B cell (primary cell): ENCODE measurements at regions not wholly inside any gene's neighbourhood (a gene's known extent, or its start where the extent isn't known, plus 50 kb on each side); places are given as distances from the start of the nearest gene placed in this dataset.

ENCODE experiments used
- ATAC-seq: fragments of 200-7000 bp; cut with Tn5 transposase; one replicate; pipeline ENCODE4 v1.10.0; 2021; ENCODE audit warnings: low read depth, mild to moderate bottlenecking, moderate number of reproducible peaks, moderate library complexity
- CTCF ChIA-PET: fragments of 350-600 bp; sonication (Branson Sonifier 250); formaldehyde crosslinking; loops from one replicate; lab custom pipeline; 2021; ENCODE audit warnings: antibody characterized with exemption, inconsistent platforms; lab: Charles Lee
- POLR2A ChIA-PET: fragments of 350-600 bp; sonication (Branson Sonifier 250); formaldehyde crosslinking; loops from one replicate; lab custom pipeline; 2021; ENCODE audit warnings: antibody characterized with exemption; lab: Charles Lee
- DNase-seq: peaks from one replicate; pipeline ENCODE4 v3.0.0; 2013
- H2AFZ ChIP-seq: 2 replicates; pipeline ENCODE4 v1.6.1; 2012; ENCODE audit warnings: mild to moderate bottlenecking, low read depth, low read length; ENCODE audit not compliant: insufficient read depth, poor library complexity, severe bottlenecking
- H3K27ac ChIP-seq, 2 donors: 1 replicate in 1 of 2; 2 replicates in 1 of 2; pipeline ENCODE4 v1.5.1; 2012 to 2013; ENCODE audit warnings: low read length in 2 of 2, mild to moderate bottlenecking in 2 of 2, moderate library complexity in 1 of 2
- H3K27me3 ChIP-seq, 4 experiments: fragments of 200-600 bp in 1 of 4; sonication (generic) in 1 of 4; replicated peaks in 1 of 4; 1 replicate in 2 of 4; 2 replicates in 2 of 4; pipeline versions ENCODE4 v1.6.1 to v1.7.0; 2013 to 2016; ENCODE audit warnings: low read length in 3 of 4, mild to moderate bottlenecking in 2 of 4, mixed read lengths in 1 of 4, moderate library complexity in 1 of 4; ENCODE audit not compliant: insufficient read depth in 4 of 4, control insufficient read depth in 3 of 4; ENCODE audit errors: control extremely low read depth in 1 of 4
- H3K36me3 ChIP-seq, 2 experiments: replicated peaks in 1 of 2; 1 replicate in 1 of 2; 2 replicates in 1 of 2; pipeline versions ENCODE4 v1.6.1 to v1.7.1; 2013; ENCODE audit warnings: low read length in 1 of 2; ENCODE audit not compliant: insufficient read depth in 2 of 2, control insufficient read depth in 1 of 2; ENCODE audit errors: control extremely low read depth in 1 of 2, extremely low read depth in 1 of 2
- H3K4me1 ChIP-seq, 2 donors: fragments of 200-600 bp in 1 of 2; sonication (generic) in 1 of 2; 1 replicate in 1 of 2; 2 replicates in 1 of 2; pipeline versions ENCODE4 v1.5.1 to v1.6.1; 2013 to 2017; ENCODE audit warnings: low read length in 2 of 2; ENCODE audit not compliant: control insufficient read depth in 2 of 2, insufficient read depth in 2 of 2
- H3K4me2 ChIP-seq: replicated peaks from 2 replicates; pipeline ENCODE3; 2012; ENCODE audit warnings: mild to moderate bottlenecking, low read depth, low read length; ENCODE audit not compliant: poor library complexity, severe bottlenecking
- H3K4me3 ChIP-seq, 5 experiments: fragments of 200-600 bp in 1 of 5; sonication (generic) in 1 of 5; 1 replicate in 3 of 5; 2 replicates in 2 of 5; pipeline versions ENCODE4 v1.5.1 to v1.7.0; 2011 to 2016; ENCODE audit warnings: low read length in 4 of 5, mild to moderate bottlenecking in 4 of 5, low read depth in 2 of 5, control low read depth in 1 of 5, moderate library complexity in 1 of 5; ENCODE audit not compliant: insufficient read depth in 1 of 5; ENCODE audit errors: control extremely low read depth in 1 of 5, extremely low read depth in 1 of 5
- H3K79me2 ChIP-seq: fragments of 200-600 bp; sonication (generic); one replicate; pipeline ENCODE4 v1.6.0; 2016; ENCODE audit warnings: low read length; ENCODE audit not compliant: control insufficient read depth, insufficient read depth
- H3K9ac ChIP-seq: fragments of 200-600 bp; sonication (generic); 2 replicates; pipeline ENCODE4 v1.6.1; 2017; ENCODE audit warnings: mild to moderate bottlenecking, low read length, moderate library complexity
- H3K9me3 ChIP-seq, 3 donors: one replicate each; pipeline versions ENCODE4 v1.6.1 to v1.7.1; 2013; ENCODE audit warnings: low read length in 2 of 3; ENCODE audit not compliant: control insufficient read depth in 2 of 3, insufficient read depth in 1 of 3; ENCODE audit errors: control extremely low read depth in 1 of 3
- H4K20me1 ChIP-seq: 2 replicates; pipeline ENCODE4 v1.6.0; 2012; ENCODE audit warnings: mild to moderate bottlenecking, low read length; ENCODE audit not compliant: insufficient read depth, control insufficient read depth, poor library complexity, severe bottlenecking
- H3K27ac Mint-ChIP-seq: one replicate; pipeline ENCODE4 v1.8.0; 2021; ENCODE audit warnings: mixed read lengths
- H3K27me3 Mint-ChIP-seq: one replicate; pipeline ENCODE4 v1.8.0; 2021; ENCODE audit warnings: mixed read lengths
- H3K4me1 Mint-ChIP-seq: one replicate; pipeline ENCODE4 v1.8.0; 2021; ENCODE audit warnings: mixed read lengths
- H3K4me3 Mint-ChIP-seq: one replicate; pipeline ENCODE4 v1.8.0; 2021; ENCODE audit warnings: mixed read lengths
- H3K9me3 Mint-ChIP-seq: one replicate; pipeline ENCODE4 v1.8.0; 2022; ENCODE audit warnings: mixed read lengths; ENCODE audit not compliant: insufficient read depth
- CTCF ChIP-seq: fragments of 200-600 bp; IDR thresholded peaks from one replicate; pipeline ENCODE4 v1.8.0; 2022; ENCODE audit warnings: antibody characterized with exemption, mild to moderate bottlenecking
- EZH2 ChIP-seq: IDR thresholded peaks from 2 replicates; pipeline ENCODE4 v1.6.1; 2012; ENCODE audit warnings: borderline replicate concordance, low read depth, mild to moderate bottlenecking, moderate library complexity, low read length; ENCODE audit not compliant: insufficient read depth, poor library complexity, severe bottlenecking
- WGBS: methylation state at CpG from one replicate; pipeline ENCODE4 v1.1.5; 2013; ENCODE audit warnings: missing lambda C conversion rate; ENCODE audit not compliant: insufficient coverage; 5-methylcytosine and 5-hydroxymethylcytosine counted together
- intact Hi-C: fragments of 100-400 bp; cut with micrococcal nuclease; formaldehyde crosslinking; loops from one replicate; pipeline ENCODE4 v1.10.0; 2022

DNA sequence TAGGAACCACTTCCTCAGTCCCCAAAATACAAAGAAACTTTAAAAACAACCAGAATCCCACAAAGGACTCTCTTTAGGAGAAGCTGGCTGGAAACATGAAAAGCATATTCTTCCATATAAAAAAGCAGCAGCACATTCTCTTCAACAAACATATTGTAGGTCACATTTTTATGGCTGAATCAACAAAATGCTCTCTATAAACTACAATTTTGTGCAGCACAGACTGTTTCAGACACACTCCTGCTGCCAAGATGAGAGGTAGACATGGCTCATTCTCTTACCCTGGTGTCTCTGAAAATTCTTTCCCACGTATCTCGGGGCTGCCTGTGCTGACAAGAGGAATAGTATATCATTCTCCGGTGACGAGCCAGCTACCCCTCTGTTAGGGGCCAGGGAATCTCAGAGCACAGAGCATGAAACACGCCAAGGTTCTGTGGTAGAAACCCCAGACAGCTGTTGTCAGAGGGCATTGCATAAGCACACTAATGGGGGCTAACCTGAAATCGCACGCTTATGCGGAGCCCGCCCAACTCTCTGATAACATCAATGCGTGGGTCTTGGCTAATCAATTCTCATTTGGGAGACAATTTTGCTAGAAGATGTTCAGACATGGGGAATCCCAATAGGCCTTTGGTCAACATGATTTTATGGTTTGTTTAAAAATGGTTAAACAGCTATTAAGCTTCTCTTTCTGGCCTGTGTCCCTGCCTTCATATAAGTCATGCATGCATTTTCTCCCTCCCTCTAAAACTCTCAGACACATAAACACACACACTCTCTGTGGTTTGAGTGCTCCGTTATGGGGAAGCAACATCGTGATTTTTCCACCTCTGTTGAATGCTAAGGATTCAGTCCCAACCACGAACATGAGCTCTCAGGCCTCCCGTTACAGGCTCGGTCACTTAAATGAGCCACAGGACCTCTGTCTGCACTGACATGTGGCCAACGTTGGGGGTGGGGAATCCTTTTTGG is 177.5 kb downstream of the INO80D start:
- WGBS = 86% methylated on average over 15 of the region's 16 CpGs
- Mint-ChIP-seq H3K27ac (no peak overlapping the region), H3K4me3 (no peak overlapping the region), H3K9me3 (no peaks in the 10 kb centered on the region), H3K4me1 (no peaks in the 10 kb centered on the region), H3K27me3 (peaks cover 37% of the 10 kb centered on the region)
- Histone ChIP-seq H2AFZ (no peak overlapping the region), H3K4me1 (no peaks in the 10 kb centered on the region), H3K27me3 (peaks cover 0 to 2% (median 0%) of the 10 kb centered on the region in 4 experiments), H3K27ac (no peak overlapping the region), H3K36me3 (no peaks in the 10 kb centered on the region), H4K20me1 (no peaks in the 10 kb centered on the region), H3K9me3 (no peaks in the 10 kb centered on the region), H3K4me3 (no peak overlapping the region), H3K79me2 (no peaks in the 10 kb centered on the region), H3K9ac (no peak overlapping the region), H3K4me2 (no peak overlapping the region)
- ATAC-seq (no peak), DNase-seq (no peak)
- intact Hi-C loops = no loop called here
- TF ChIP-seq CTCF (no peak), EZH2 (no peak)
- ChIA-PET POLR2A (no interaction called here), CTCF (interaction anchor here (0.6 to 1.3 kb wide), 2 partner anchors 21 to 665 kb away, joined by 3 read pairs; no protein-coding TSS in a partner anchor)

DNA sequence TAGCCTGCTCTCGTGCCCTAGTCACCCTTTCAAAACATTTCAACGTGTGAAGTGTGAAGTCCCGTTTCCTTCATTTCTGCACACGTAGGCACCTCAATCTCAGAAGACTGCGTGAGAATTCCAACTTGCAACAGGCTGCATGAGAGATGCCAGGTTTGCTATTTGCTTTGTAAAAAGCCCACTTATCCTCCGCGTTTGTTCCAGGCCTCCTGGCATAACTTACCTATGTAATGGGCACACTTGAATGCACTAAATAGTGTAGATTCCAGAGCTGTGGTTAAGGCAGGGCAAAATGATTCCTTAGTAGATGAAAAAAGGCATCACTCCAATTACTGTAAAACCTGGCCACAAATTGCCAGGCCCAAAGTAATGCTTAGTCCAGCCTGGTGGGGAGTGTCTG is 179.6 kb downstream of the INO80D start:
- no peaks in the 10 kb centered on the region for H3K4me1 ChIP-seq
- CTCF ChIA-PET = no interaction called here
- H3K9me3 ChIP-seq = no peaks in the 10 kb centered on the region
- no peak overlapping the region for H3K27ac ChIP-seq
- POLR2A ChIA-PET = no interaction called here
- DNase-seq (no peak), ATAC-seq (no peak)
- H3K36me3 ChIP-seq = no peaks in the 10 kb centered on the region
- H3K79me2 ChIP-seq = no peaks in the 10 kb centered on the region
- Mint-ChIP-seq H3K4me1 (no peaks in the 10 kb centered on the region), H3K27me3 (peaks cover 37% of the 10 kb centered on the region), H3K27ac (no peak overlapping the region), H3K4me3 (no peak overlapping the region), H3K9me3 (no peaks in the 10 kb centered on the region)
- H3K4me3 ChIP-seq = no peak overlapping the region
- 97% methylated on average over 7 of the region's 7 CpGs for whole genome bisulfite sequencing
- no peak for TF ChIP-seq EZH2
- TF ChIP-seq CTCF = no peak
- no peaks in the 10 kb centered on the region for H4K20me1 ChIP-seq
- H3K4me2 ChIP-seq = no peak overlapping the region
- intact Hi-C loops = no loop called here
- no peak overlapping the region for H2AFZ ChIP-seq
- H3K27me3 ChIP-seq = peaks cover 0 to 2% (median 0%) of the 10 kb centered on the region in 4 experiments
- H3K9ac ChIP-seq = no peak overlapping the region
